ENCODE measurements at regions not wholly inside any gene's neighbourhood (a gene's known extent, or its start where the extent isn't known, plus 50 kb on each side); places are given as distances from the start of the nearest gene placed in this dataset.
"Not testable (repeated sequence)": the region's sequence is repeated elsewhere in the genome, so short reads cannot be mapped to it uniquely, and the experiment has no call there.

GRCh38 chr7:150119966-150120365, 203.2 kb upstream of the LRRC61 start:
- TF ChIP-seq CTCF (IDR thresholded peaks at IDR 0.05; ENCODE audit: low read length); EZH2 (IDR thresholded peaks at IDR 0.05; ENCODE audit: borderline replicate concordance, low read length): not testable (repeated sequence)
